Right lung (tissue), 2 donors: ENCODE measurements at regions not wholly inside any gene's neighbourhood (a gene's known extent, or its start where the extent isn't known, plus 50 kb on each side); places are given as distances from the start of the nearest gene placed in this dataset.
"Not testable (repeated sequence)": the region's sequence is repeated elsewhere in the genome, so short reads cannot be mapped to it uniquely, and the experiment has no call there.

Experiments
- DNase-seq, 2 donors: peaks; one replicate each; pipeline ENCODE4 v3.0.0-alpha.2; 2013

- DNase-seq = no peak
These were observed 158.3 kb downstream of the RTP5 start for GRCh38 chr2:242027676-242028450.

- no peak for DNase-seq
These were observed 160.1 kb downstream of the RTP5 start for GRCh38 chr2:242029422-242030225.

- no peak for DNase-seq
These were observed 160.7 kb downstream of the RTP5 start for GRCh38 chr2:242030226-242030575.

- no peak for DNase-seq
These were observed 161.3 kb downstream of the RTP5 start for GRCh38 chr2:242030858-242031257.

- no peak for DNase-seq
These were observed 162.0 kb downstream of the RTP5 start for GRCh38 chr2:242031481-242032019.

- no peak for DNase-seq
These were observed 163.5 kb downstream of the RTP5 start for GRCh38 chr2:242032780-242033656.

- no peak for DNase-seq
These were observed 164.6 kb downstream of the RTP5 start for GRCh38 chr2:242034138-242034537.

- DNase-seq = no peak
These were observed 165.7 kb downstream of the RTP5 start for GRCh38 chr2:242034996-242035814.

GRCh38 chr2:242035858-242036652 is 166.5 kb downstream of the RTP5 start:
- DNase-seq = no peak

- DNase-seq = no peak
These were observed 167.1 kb downstream of the RTP5 start for GRCh38 chr2:242036653-242036950.

- no peak for DNase-seq
These were observed 168.8 kb downstream of the RTP5 start for GRCh38 chr2:242038166-242038927.

GRCh38 chr2:242038928-242039341 is 169.4 kb downstream of the RTP5 start:
- no peak for DNase-seq

GRCh38 chr2:242040303-242040655 is 170.8 kb downstream of the RTP5 start:
- DNase-seq = no peak

GRCh38 chr2:242040681-242041080 is 171.2 kb downstream of the RTP5 start:
- no peak for DNase-seq

- DNase-seq = no peak
These were observed 172.3 kb downstream of the RTP5 start for GRCh38 chr2:242041816-242042215.

GRCh38 chr2:242043538-242044312 is 174.2 kb downstream of the RTP5 start:
- DNase-seq = no peak

GRCh38 chr2:242044313-242044590 is 174.7 kb downstream of the RTP5 start:
- no peak for DNase-seq

GRCh38 chr2:242045596-242046144 is 176.1 kb downstream of the RTP5 start:
- DNase-seq = not testable (repeated sequence)
